ENCODE measurements at regions not wholly inside any gene's neighbourhood (a gene's known extent, or its start where the extent isn't known, plus 50 kb on each side); places are given as distances from the start of the nearest gene placed in this dataset.
"Not testable (repeated sequence)": the region's sequence is repeated elsewhere in the genome, so short reads cannot be mapped to it uniquely, and the experiment has no call there.

- FAIRE-seq = no peak
Observed at GRCh38 chr4:181810711-181811110, 432.5 kb upstream of the TENM3 start.

GRCh38 chr4:181811550-181811949, 431.7 kb upstream of the TENM3 start:
- FAIRE-seq = not testable (repeated sequence)

- no peak for FAIRE-seq
Observed at GRCh38 chr4:181819946-181820345, 423.3 kb upstream of the TENM3 start.

GRCh38 chr4:181820553-181820952, 422.6 kb upstream of the TENM3 start:
- FAIRE-seq = no peak

- no peak for FAIRE-seq
Observed at GRCh38 chr4:181821039-181822004, 421.9 kb upstream of the TENM3 start.

- FAIRE-seq = no peak
Observed at GRCh38 chr4:181822005-181822375, 421.2 kb upstream of the TENM3 start.

- no peak for FAIRE-seq
Observed at GRCh38 chr4:181823183-181823582, 420.0 kb upstream of the TENM3 start.

- FAIRE-seq = no peak
Observed at GRCh38 chr4:181823645-181824044, 419.6 kb upstream of the TENM3 start.

GRCh38 chr4:181825564-181825963, 417.6 kb upstream of the TENM3 start:
- FAIRE-seq = no peak

- FAIRE-seq = no peak
Observed at GRCh38 chr4:181827246-181827645, 416.0 kb upstream of the TENM3 start.

- no peak for FAIRE-seq
Observed at GRCh38 chr4:181830404-181831035, 412.7 kb upstream of the TENM3 start.

GRCh38 chr4:181834071-181834470, 409.1 kb upstream of the TENM3 start:
- FAIRE-seq = no peak

- FAIRE-seq = no peak
Observed at GRCh38 chr4:181835348-181835747, 407.9 kb upstream of the TENM3 start.

- FAIRE-seq = no peak
Observed at GRCh38 chr4:181838253-181838652, 404.9 kb upstream of the TENM3 start.

GRCh38 chr4:181843797-181844196, 399.4 kb upstream of the TENM3 start:
- FAIRE-seq = not testable (repeated sequence)

- FAIRE-seq = no peak
Observed at GRCh38 chr4:181845617-181846016, 397.6 kb upstream of the TENM3 start.

- no peak for FAIRE-seq
Observed at GRCh38 chr4:181846934-181847333, 396.3 kb upstream of the TENM3 start.

GRCh38 chr4:181848357-181848756, 394.8 kb upstream of the TENM3 start:
- no peak for FAIRE-seq

GRCh38 chr4:181849472-181849871, 393.7 kb upstream of the TENM3 start:
- FAIRE-seq = no peak

- no peak for FAIRE-seq
Observed at GRCh38 chr4:181853881-181854511, 389.2 kb upstream of the TENM3 start.

GRCh38 chr4:181855307-181855706, 387.9 kb upstream of the TENM3 start:
- no peak for FAIRE-seq

GRCh38 chr4:181857471-181857870, 385.7 kb upstream of the TENM3 start:
- not testable (repeated sequence) for FAIRE-seq

GRCh38 chr4:181858741-181859140, 384.5 kb upstream of the TENM3 start:
- FAIRE-seq = no peak

GRCh38 chr4:181859439-181859838, 383.8 kb upstream of the TENM3 start:
- FAIRE-seq = no peak
